ENCODE measurements at regions not wholly inside any gene's neighbourhood (a gene's known extent, or its start where the extent isn't known, plus 50 kb on each side); places are given as distances from the start of the nearest gene placed in this dataset.

- DNase-seq: no peak
These were observed 388.2 kb downstream of the MID1IP1 start for GRCh38 chrX:39189431-39189830.

DNA sequence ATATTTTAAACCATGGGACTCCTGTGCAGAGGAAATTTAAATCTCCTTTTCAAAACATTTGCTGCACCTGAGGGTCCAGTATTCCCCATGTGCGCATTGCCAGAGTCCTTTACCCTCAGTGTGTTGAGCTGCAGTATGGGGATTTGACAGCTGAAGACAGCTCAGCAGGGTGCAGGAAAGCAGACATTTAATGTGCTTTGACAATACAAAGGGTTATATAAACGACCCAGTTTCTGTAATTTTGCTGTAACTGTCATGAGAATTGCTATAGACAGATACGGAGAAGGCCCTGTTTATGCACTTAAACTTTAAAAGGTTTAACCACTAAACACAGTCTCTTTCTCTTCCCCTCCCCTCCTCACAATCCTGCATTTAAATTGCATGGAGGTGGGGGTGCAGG is 393.4 kb downstream of the MID1IP1 start:
- no peak for DNase-seq

- DNase-seq: no peak
These were observed 393.9 kb downstream of the MID1IP1 start for GRCh38 chrX:39195156-39195555.

GRCh38 chrX:39196192-39197102 is 395.2 kb downstream of the MID1IP1 start:
- DNase-seq: peak; percentile 75

DNA sequence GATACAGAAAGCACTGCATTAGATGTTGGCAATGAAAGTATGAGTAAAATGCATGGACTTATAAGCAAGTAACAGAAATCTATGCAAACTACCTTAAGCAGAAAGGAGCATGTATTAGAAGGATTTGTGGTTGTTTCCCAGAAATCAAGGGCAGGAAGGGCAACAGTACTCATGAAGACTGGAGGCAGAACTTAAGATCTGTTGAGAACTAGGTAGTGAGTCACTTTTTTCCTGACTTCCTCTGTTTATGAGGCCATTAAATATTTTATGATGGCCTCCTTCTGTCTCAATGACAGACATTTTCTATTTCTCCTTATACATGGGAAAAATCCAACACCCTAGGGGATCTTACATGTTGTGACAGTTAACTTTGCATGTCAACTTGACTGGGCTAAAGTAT is 398.2 kb downstream of the MID1IP1 start:
- no peak for DNase-seq

GRCh38 chrX:39201305-39201990 is 400.2 kb downstream of the MID1IP1 start:
- DNase-seq: no peak

DNA sequence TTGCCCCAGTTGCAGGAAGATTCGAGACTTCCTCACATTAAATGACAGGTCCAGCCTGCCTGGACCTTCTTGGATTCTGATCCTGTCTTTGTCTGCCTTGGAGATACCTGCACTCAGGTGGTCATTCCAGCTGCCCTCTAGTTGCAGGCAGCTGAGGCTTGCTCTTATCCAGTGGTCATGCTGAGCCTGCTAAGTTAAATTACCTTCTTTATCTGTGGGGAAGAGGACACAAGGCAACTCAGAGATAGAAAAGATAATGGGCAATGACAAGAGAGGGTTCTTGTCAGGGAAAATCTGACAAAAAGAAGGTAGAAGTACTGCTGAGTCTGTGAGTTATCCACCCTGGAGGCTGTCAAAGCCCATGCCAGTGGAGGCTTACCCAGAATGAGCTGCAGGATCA is 401.4 kb downstream of the MID1IP1 start:
- no peak for DNase-seq

GRCh38 chrX:39203427-39203826 is 402.2 kb downstream of the MID1IP1 start:
- DNase-seq: no peak

- DNase-seq: no peak
These were observed 403.1 kb downstream of the MID1IP1 start for GRCh38 chrX:39204353-39204752.

- DNase-seq: peak; percentile 70
These were observed 403.7 kb downstream of the MID1IP1 start for GRCh38 chrX:39204945-39205344.

GRCh38 chrX:39205467-39205866 is 404.2 kb downstream of the MID1IP1 start:
- DNase-seq: no peak

DNA sequence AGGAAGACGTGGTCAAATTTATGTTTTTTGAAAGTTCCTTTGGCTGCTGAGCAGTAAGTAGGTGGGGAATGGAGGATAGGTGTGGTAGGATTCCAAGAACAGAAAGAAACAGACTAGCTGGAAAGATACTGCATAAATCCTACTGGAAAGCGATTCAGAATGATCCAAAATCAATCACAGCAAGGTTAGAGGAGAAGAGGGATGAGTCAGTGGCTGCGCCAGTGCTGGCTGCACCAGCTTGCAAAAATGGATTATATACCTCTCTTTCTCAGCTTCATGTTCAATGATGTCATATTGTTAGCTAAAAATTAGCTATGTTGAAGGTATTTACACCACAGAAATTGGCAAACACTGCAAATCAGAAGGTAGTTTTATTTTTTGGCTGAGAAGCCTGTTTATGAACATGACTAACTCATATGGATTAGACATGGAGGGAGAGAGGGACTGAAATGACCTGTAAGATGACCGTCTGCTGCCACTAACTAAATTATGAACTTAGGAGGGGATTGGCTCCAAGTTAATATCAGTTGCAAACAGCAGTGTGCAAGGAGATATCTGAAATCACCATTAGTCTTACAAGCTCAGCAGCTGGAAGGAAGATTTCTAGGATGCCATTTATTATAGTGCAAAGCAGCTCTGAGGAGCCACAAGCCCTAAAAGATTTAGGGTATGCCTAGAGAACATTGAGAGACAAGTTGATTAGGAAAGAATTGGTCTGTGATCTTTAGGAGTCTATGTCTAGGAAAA is 405.3 kb downstream of the MID1IP1 start:
- no peak for DNase-seq

- no peak for DNase-seq
These were observed 410.2 kb downstream of the MID1IP1 start for GRCh38 chrX:39211501-39211900.

DNA sequence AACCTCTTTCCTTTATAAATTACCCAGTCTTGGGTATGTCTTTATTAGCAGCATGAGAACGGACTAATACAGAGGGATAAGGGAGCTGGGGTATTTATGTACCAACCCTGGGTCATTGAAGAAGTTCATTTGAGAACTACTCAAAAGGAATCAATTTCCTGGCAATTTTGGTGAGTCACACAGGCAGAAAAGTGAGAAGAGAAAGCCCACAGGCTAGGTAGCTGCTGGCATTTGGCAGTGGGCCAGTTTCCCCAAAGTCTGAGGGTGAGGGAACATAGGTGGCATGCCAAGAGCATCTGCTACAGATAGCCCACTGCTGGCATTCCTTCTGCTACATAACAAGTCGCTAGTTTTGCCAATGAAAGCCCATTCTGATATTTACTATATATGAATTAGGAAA is 411.2 kb downstream of the MID1IP1 start:
- peak; percentile 63 for DNase-seq

DNA sequence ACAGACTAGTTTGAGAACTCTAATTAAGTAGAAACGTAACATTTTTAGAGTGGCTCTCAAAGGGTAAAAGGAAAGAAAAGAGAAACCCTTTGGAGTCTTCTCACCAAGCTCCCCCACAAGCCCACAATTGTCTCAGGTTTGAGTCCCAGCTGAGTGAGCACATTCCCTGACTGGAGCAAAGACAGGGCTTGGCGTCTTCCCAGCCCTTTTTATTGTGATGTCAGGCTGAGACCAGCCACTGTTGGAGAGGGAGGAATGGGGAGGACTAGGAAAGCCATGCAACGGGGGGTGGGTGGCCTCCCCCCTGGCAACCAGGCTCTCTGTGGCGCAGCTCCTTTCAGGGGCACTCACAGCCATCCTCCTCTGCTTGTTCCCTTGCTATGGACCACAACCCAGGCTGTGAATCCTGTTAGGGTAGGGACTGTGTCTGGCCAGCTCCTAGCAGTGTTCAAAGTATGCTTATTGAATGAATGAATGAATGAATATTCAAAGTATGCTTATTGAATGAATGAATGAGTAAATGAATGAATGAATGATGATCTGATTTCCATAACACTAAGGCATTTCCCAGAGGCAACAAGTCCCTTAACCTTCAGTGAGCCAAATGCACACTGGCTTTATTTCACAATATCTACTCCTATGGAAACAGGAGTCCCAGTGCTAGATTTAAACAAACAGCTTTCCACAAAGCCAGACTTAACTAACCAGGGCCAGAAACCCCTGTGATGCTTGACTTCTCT is 413.3 kb downstream of the MID1IP1 start:
- DNase-seq: no peak

- no peak for DNase-seq
These were observed 419.7 kb downstream of the MID1IP1 start for GRCh38 chrX:39220952-39221351.

DNA sequence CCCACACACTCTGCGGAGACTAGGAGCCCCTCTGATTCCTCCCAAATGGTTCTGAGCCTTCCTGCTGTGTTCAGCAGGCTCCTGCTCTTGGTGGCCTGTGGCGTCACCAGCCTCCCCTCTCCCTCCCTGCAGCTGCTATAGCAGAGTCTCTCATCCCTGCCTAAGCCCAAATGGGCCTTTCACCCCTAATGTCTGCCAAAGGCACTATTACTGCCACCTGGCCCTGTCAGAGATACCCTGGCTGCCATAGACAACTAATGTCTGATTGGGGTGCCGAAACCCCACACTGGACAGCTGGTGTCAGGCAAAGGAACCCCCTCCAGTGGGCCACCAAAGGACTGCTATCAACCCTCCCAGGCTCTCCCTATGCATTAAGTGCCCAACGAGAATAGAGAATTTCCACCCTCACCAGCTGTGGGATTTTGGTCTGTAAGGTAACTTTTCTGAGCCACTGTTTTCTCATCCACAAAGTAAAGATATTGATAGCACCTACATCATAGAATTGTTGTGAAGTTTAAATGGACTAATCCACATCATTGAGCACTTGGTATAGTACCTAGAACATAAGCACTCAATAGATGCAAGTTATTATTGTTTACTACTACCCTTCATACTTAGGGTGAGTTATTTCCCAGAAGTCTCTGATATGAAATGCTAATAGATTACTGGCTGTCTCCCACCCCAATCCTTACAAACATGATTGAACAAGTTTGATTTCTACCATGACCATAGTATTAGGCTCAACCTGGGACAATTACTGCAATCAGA is 421.3 kb downstream of the MID1IP1 start:
- no peak for DNase-seq

DNA sequence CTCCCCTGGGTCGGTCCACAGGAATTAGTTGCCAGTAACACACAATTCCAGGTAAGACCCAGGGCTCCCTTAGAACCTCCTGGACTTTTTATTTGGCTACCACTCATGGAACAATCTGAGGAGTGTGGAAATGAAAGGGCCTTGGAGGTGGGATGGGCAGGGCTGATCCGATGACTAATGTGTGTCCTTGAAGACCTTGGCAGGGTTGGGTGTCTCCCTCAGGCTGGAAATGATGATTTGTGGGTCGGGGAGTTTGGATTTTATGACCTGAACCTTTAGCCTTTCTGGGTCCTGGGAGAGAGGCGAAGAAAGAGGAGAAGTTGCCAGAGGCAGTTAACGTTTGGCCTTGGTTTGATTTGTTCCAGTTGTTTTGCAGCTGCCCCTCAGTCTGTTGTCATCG is 425.0 kb downstream of the MID1IP1 start:
- DNase-seq: no peak

DNA sequence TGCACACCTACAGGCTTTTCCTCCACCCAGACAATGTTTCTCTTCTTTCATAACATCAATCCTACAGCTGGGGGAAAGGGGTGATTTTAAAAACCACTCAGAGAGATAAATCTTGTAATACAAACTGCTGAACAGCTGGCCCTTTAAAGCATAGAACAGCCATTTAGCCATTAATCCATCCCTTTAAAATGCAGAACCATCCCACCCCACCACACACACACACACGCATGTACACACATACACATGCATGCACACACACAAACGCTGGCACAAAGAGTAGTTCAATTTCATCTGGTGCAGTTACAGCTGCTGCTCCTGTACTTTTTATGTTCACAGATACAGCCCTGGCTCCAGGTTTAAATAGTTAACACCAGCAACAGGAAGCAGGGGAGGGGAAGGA is 426.1 kb downstream of the MID1IP1 start:
- DNase-seq: no peak

GRCh38 chrX:39238006-39238405 is 436.7 kb downstream of the MID1IP1 start:
- DNase-seq: no peak

DNA sequence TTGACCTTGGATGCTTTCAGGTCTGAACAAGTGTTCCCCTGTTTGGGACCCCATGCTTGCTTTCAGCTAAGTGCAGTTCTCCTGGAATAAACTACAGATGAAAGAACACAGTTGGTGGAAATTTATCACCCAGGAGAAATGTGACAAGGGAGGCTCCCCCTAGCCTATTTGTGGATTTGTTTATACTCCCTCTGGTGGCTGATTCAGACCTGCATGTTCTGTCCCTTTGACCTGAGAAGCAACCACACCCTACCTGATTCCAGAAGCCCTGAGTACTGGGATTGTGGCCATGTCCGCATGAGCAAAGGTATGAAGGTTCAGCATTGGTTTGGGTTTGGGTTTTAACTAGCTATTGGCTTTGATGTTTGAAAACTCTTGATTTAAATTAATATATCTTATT is 440.9 kb downstream of the MID1IP1 start:
- no peak for DNase-seq

- no peak for DNase-seq
These were observed 442.9 kb downstream of the MID1IP1 start for GRCh38 chrX:39244147-39244546.

Measured in activated effector memory CD4-positive, alpha-beta T cell treated with anti-CD3 and anti-CD28 coated beads, Interleukin-2, amount 50 U/mL, for 16 hours (primary cell).